ENCODE measurements at regions not wholly inside any gene's neighbourhood (a gene's known extent, or its start where the extent isn't known, plus 50 kb on each side); places are given as distances from the start of the nearest gene placed in this dataset.

GRCh38 chr6:44054721-44055559, 72.3 kb downstream of the MRPL14 start:
- peak overlapping the region in 1 of 5 donors; percentile 38 for H3K27ac ChIP-seq
- H3K27me3 ChIP-seq: no peaks in the 10 kb centered on the region
- no peak for TF ChIP-seq POLR2A (IDR thresholded peaks at IDR 0.05)
- TF ChIP-seq, protein P1, sequence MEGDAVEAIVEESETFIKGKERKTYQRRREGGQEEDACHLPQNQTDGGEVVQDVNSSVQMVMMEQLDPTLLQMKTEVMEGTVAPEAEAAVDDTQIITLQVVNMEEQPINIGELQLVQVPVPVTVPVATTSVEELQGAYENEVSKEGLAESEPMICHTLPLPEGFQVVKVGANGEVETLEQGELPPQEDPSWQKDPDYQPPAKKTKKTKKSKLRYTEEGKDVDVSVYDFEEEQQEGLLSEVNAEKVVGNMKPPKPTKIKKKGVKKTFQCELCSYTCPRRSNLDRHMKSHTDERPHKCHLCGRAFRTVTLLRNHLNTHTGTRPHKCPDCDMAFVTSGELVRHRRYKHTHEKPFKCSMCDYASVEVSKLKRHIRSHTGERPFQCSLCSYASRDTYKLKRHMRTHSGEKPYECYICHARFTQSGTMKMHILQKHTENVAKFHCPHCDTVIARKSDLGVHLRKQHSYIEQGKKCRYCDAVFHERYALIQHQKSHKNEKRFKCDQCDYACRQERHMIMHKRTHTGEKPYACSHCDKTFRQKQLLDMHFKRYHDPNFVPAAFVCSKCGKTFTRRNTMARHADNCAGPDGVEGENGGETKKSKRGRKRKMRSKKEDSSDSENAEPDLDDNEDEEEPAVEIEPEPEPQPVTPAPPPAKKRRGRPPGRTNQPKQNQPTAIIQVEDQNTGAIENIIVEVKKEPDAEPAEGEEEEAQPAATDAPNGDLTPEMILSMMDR (IDR thresholded peaks at IDR 0.05): no peak
- H3K36me3 ChIP-seq (replicated peaks in 1 of 2): no peaks in the 10 kb centered on the region
- WGBS, 4 donors: 74 to 82% (median 77%) methylated on average over 5 to 8 of the region's 8 CpGs
- H3K4me3 ChIP-seq: no peak overlapping the region
- intact Hi-C loops (cut with DNase I): no loop called here
- DNase-seq: no peak
- H3K4me1 ChIP-seq (replicated peaks in 1 of 2): peaks cover 19 to 37% of the 10 kb centered on the region in 2 donors
- H3K9me3 ChIP-seq (replicated peaks in 1 of 3): no peaks in the 10 kb centered on the region

DNA sequence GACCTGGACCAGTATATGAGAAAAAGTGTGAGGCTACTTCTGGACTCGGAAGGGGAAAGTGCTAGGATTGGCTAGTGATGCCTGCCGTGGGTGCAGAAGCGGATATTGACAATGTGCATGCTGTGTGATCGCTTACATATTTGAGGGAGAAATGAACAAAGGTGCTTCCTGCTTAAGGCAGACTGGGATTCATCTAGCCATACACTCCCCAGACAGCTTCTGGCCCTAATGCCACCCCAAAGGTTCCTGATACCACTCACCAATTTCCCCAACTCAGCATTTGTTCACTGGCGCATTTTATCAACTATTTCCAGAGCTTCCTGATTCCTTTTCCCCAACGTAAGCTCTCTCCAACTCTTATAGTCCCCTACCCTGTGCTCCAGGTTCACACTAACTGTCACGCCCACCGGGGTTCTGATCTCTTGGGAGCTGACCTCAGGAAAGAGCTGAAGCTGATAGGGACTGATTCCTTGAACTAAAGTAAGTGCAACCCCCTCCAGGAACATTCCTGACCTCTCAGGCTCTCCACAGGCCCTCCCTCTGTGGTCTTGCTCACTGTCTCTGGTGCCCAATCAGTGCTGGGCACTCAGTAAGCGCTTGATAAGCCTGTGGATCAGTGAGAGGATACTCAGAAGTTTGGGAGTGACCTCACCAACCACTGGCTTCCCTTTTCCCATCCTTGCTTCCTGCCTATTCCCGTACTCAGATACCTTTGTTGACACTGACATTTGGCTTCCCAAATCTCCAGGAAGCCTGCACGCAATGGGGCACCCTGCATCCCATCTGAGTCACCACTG, 73.3 kb downstream of the MRPL14 start:
- H3K4me3 ChIP-seq: no peak overlapping the region
- intact Hi-C loops (cut with DNase I): no loop called here
- H3K27me3 ChIP-seq: no peaks in the 10 kb centered on the region
- no peaks in the 10 kb centered on the region for H3K9me3 ChIP-seq (replicated peaks in 1 of 3)
- DNase-seq: no peak
- H3K36me3 ChIP-seq (replicated peaks in 1 of 2): no peaks in the 10 kb centered on the region
- H3K27ac ChIP-seq: peak overlapping the region in 1 of 5 donors; percentile 38
- 73 to 87% (median 83%) methylated on average over 10 to 11 of the region's 11 CpGs for WGBS, 4 donors
- TF ChIP-seq POLR2A (IDR thresholded peaks at IDR 0.05): no peak
- TF ChIP-seq, protein P1 (IDR thresholded peaks at IDR 0.05): no peak
- peaks cover 14 to 28% of the 10 kb centered on the region in 2 donors for H3K4me1 ChIP-seq (replicated peaks in 1 of 2)

DNA sequence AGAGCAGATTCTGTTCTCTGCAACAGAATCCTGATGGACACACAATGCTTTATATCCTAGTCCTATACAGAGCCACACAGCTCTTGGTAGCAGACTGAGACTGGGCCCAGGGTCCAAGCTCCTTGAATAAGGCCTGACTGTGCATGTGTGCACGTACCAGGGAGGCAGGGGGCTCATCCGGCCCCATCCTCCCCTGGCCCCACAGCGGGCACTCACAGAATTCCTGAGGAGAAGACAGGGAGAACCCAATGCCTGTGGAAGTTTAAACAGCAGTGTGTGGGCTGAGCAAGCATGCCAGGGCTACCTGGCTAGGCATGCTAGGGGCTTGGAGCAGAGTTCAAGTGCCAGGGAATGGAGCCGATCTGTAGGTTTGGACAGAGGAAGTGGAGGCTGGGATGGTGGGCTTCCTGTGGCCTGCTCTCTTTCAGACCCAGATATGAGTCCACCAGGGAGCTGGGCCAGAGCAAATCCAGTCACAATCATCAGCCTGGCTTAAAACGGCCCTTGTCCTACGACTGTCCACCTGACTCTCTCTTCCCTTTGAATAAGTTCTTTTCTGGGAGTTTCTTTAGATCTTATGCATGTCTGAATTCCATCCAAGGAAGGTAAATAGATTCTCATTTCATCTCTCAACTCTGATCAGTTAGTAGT, 74.0 kb downstream of the MRPL14 start:
- H3K27ac ChIP-seq: peak overlapping the region in 2 of 5 donors; percentile 31 to 63
- intact Hi-C loops (cut with DNase I): no loop called here
- no peak for DNase-seq
- no peak overlapping the region for H3K4me3 ChIP-seq
- no peaks in the 10 kb centered on the region for H3K36me3 ChIP-seq (replicated peaks in 1 of 2)
- no peaks in the 10 kb centered on the region for H3K27me3 ChIP-seq
- no peaks in the 10 kb centered on the region for H3K9me3 ChIP-seq (replicated peaks in 1 of 3)
- WGBS, 4 donors: 85 to 95% (median 89%) methylated on average over 6 of the region's 6 CpGs
- peaks cover 10 to 23% of the 10 kb centered on the region in 2 donors for H3K4me1 ChIP-seq (replicated peaks in 1 of 2)
- no peak for TF ChIP-seq POLR2A (IDR thresholded peaks at IDR 0.05)
- TF ChIP-seq, protein P1 (IDR thresholded peaks at IDR 0.05): no peak
